Keratinocyte (primary cell): ENCODE measurements at regions not wholly inside any gene's neighbourhood (a gene's known extent, or its start where the extent isn't known, plus 50 kb on each side); places are given as distances from the start of the nearest gene placed in this dataset.

ENCODE experiments used
- EZH2 ChIP-seq: IDR thresholded peaks from one replicate; pipeline ENCODE4 v1.6.1; 2012; ENCODE audit warnings: inconsistent platforms, mild to moderate bottlenecking, low read length, moderate library complexity
- TF ChIP-seq, protein P1 (sequence below), 3 experiments: IDR thresholded peaks in 1 of 3; conservative IDR thresholded peaks in 1 of 3; optimal IDR thresholded peaks in 1 of 3; 2 replicates in 2 of 3; 3 replicates in 1 of 3; pipeline versions ENCODE3 to v1.5.1; 2011; ENCODE audit warnings: low read length in 3 of 3, mild to moderate bottlenecking in 3 of 3, moderate library complexity in 2 of 3, control low read depth in 1 of 3, inconsistent platforms in 1 of 3; ENCODE audit not compliant: insufficient read depth in 2 of 3; ENCODE audit errors: extremely low read depth in 1 of 3

DNA sequence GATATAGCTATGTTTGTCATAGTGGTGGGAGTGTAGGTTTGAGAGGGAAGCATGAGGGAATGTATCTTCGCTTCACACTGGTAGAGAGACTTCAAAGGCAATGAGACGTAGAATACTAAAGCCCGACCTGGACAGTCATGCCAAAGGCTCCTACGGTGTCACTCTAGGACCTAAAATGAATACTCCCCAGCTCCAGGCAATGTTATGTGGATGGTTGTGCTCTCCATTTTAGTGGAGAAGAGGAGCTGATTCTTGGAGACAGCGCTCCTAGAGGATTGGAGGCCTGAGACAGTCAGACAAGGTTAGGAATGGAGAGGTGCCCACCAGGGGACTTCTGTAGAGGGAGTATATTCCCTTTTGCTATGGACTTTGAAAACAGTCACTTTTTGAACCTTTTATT lies 260.1 kb downstream of the MEX3B start:
- TF ChIP-seq, protein P1, sequence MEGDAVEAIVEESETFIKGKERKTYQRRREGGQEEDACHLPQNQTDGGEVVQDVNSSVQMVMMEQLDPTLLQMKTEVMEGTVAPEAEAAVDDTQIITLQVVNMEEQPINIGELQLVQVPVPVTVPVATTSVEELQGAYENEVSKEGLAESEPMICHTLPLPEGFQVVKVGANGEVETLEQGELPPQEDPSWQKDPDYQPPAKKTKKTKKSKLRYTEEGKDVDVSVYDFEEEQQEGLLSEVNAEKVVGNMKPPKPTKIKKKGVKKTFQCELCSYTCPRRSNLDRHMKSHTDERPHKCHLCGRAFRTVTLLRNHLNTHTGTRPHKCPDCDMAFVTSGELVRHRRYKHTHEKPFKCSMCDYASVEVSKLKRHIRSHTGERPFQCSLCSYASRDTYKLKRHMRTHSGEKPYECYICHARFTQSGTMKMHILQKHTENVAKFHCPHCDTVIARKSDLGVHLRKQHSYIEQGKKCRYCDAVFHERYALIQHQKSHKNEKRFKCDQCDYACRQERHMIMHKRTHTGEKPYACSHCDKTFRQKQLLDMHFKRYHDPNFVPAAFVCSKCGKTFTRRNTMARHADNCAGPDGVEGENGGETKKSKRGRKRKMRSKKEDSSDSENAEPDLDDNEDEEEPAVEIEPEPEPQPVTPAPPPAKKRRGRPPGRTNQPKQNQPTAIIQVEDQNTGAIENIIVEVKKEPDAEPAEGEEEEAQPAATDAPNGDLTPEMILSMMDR (optimal IDR thresholded peaks at IDR 0.05 in 1 of 3, IDR thresholded peaks at IDR 0.05 in 1 of 3, conservative IDR thresholded peaks at IDR 0.05 in 1 of 3; ENCODE audit: extremely low read depth in 1 of 3, insufficient read depth in 2 of 3, low read length in 3 of 3) = no peak
- no peak for TF ChIP-seq EZH2
